Tibial nerve (tissue), 4 donors: ENCODE measurements at regions not wholly inside any gene's neighbourhood (a gene's known extent, or its start where the extent isn't known, plus 50 kb on each side); places are given as distances from the start of the nearest gene placed in this dataset.

Experiments
- DNase-seq, 2 donors: peaks; one replicate each; pipeline ENCODE4 v3.0.0-alpha.2; 2019; ENCODE audit warnings: low spot score in 2 of 2
- H3K27ac ChIP-seq, 4 donors: fragments of 200-600 bp; sonication (generic) in 3 of 4; one replicate each; pipeline ENCODE4 v1.5.1; 2017 to 2019; ENCODE audit warnings: mild to moderate bottlenecking in 1 of 4
- H3K27me3 ChIP-seq, 2 donors: fragments of 200-600 bp; sonication (generic) in 1 of 2; one replicate each; pipeline versions ENCODE4 v1.5.1 to v1.6.0; 2017 to 2019
- H3K36me3 ChIP-seq, 3 donors: fragments of 200-600 bp; sonication (generic); one replicate each; pipeline ENCODE4 v1.5.1; 2018 to 2019
- H3K4me1 ChIP-seq, 4 donors: fragments of 200-600 bp; sonication (generic) in 3 of 4; one replicate each; pipeline ENCODE4 v1.5.1; 2017 to 2019
- H3K4me3 ChIP-seq, 4 donors: fragments of 200-600 bp; sonication (generic) in 3 of 4; one replicate each; pipeline ENCODE4 v1.5.1; 2017 to 2019; ENCODE audit warnings: mild to moderate bottlenecking in 1 of 4, moderate library complexity in 1 of 4
- H3K9me3 ChIP-seq, 4 donors: fragments of 200-600 bp; sonication (generic) in 3 of 4; one replicate each; pipeline ENCODE4 v1.5.1; 2017 to 2019
- CTCF ChIP-seq, 5 experiments: fragments of 200-600 bp in 3 of 5; fragments of 450-650 bp in 2 of 5; sonication (generic) in 3 of 5; IDR thresholded peaks; one replicate each; pipeline ENCODE4 v1.5.1; 2016 to 2019; ENCODE audit warnings: antibody characterized with exemption in 5 of 5, mild to moderate bottlenecking in 3 of 5, moderate library complexity in 2 of 5
- EP300 ChIP-seq, 2 donors: sonication (generic); formaldehyde crosslinking; IDR thresholded peaks; one replicate each; pipeline ENCODE4 v1.6.1; 2017; ENCODE audit warnings: antibody characterized with exemption in 2 of 2, mild to moderate bottlenecking in 1 of 2
- POLR2A ChIP-seq, 2 donors: fragments of 450-650 bp; IDR thresholded peaks; one replicate each; pipeline ENCODE4 v1.6.1; 2017; ENCODE audit warnings: antibody characterized with exemption in 2 of 2, mild to moderate bottlenecking in 2 of 2, moderate library complexity in 2 of 2
- WGBS, 2 donors: methylation state at CpG; one replicate each; pipeline ENCODE4 v1.1.5; 2018; 5-methylcytosine and 5-hydroxymethylcytosine counted together

DNA sequence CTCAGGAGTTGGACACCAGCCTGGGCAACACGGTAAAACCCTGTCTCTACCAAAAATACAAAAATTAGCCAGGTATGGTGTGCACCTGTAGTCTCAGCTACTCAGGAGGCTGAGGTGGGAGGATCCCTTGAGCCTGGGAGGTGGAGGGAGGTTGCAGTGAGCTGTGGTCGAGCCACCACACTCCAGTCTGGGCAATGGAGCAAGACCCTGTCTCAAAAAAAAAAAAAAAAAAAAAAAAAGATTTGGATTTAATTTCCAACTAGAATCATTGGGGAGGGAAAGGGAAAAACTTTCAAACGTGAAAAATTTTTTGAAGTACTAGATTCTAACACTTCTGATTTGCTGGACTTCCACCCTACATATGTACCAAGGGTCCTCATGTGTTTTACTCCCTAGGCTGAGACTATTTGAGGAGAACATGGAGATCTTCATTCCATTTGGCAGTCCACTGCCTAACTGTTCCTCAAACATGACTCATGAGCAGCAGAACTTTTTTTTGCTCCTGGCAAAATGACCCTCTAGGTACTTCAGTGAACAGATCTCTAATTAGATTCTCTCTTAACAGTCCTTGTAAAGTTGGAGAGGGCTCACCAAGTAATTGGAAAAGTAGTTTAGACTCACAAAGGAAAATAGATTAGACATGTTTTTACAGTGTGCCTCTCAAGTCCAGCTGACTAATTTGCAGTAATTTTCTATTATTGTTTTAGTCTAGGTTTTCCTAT lies 267.6 kb downstream of the METTL4 start:
- peaks cover 0 to 3% (median 0%) of the 10 kb centered on the region in 4 donors for H3K4me1 ChIP-seq
- WGBS, 2 donors, result 83 to 88% methylated on average over 3 of the region's 3 CpGs
- TF ChIP-seq EP300 (IDR thresholded peaks at IDR 0.05), result no peak
- TF ChIP-seq POLR2A (IDR thresholded peaks at IDR 0.05), result no peak
- TF ChIP-seq CTCF (IDR thresholded peaks at IDR 0.05), result no peak

DNA sequence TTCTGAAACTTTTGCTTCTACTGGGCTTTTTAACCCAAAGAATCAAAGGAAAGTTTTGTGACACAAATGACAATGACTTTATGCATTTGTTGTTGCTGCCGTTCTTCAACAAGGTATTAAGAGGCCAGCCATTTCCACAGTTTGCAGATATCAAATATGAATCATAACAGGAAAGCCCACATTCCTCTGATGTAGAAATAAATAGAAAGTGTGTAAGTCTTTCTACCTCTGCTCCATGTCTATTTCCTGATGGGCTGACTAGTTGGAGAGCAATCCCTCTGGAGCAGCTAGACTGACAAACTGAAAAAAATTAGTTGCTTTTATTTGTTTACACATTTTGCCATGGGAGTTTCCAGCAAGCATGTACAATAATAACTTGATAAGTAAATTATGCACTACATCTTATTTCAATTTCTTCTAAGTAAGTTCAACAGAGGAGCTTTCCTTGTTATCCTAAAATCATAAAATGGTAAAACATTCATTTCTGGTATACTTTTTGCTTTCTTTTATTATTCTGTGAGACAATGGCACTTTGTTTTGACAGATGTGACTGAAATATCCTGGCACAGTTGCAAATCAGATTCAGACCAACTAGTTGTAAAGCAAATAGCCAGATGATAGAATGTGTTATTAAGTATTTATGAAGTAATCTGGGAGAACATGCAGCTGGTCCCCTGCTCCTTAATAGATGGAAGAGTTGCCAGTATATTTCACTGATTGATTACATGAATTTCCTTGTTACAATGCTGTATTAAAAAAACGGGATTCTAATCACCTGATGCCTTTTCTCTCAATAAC lies 266.7 kb downstream of the METTL4 start:
- no peak for DNase-seq
- H3K27me3 ChIP-seq, result no peaks in the 10 kb centered on the region
- H3K9me3 ChIP-seq, result no peaks in the 10 kb centered on the region
- H3K36me3 ChIP-seq, result no peaks in the 10 kb centered on the region
- H3K4me3 ChIP-seq, result no peak overlapping the region
- TF ChIP-seq CTCF (IDR thresholded peaks at IDR 0.05) (no peak), POLR2A (IDR thresholded peaks at IDR 0.05) (no peak), EP300 (IDR thresholded peaks at IDR 0.05) (no peak)
- no peak overlapping the region for H3K27ac ChIP-seq
- peaks cover 0 to 3% (median 0%) of the 10 kb centered on the region in 4 donors for H3K4me1 ChIP-seq
- 27 to 33% methylated on average over 2 of the region's 2 CpGs for WGBS, 2 donors

More for the DNA sequence above, 267.6 kb downstream of the METTL4 start:
- no peaks in the 10 kb centered on the region for H3K27me3 ChIP-seq
- no peak overlapping the region for H3K27ac ChIP-seq
- H3K9me3 ChIP-seq, result no peaks in the 10 kb centered on the region
- H3K4me3 ChIP-seq, result no peak overlapping the region
- no peak for DNase-seq
- H3K36me3 ChIP-seq, result no peaks in the 10 kb centered on the region

- DNase-seq, result no peak
- Histone ChIP-seq H3K27ac (no peak overlapping the region), H3K27me3 (no peaks in the 10 kb centered on the region), H3K9me3 (no peaks in the 10 kb centered on the region), H3K36me3 (no peaks in the 10 kb centered on the region), H3K4me1 (peaks cover 0 to 3% (median 0%) of the 10 kb centered on the region in 4 donors), H3K4me3 (no peak overlapping the region)
- TF ChIP-seq EP300 (IDR thresholded peaks at IDR 0.05), result no peak
- no peak for TF ChIP-seq POLR2A (IDR thresholded peaks at IDR 0.05)
- TF ChIP-seq CTCF (IDR thresholded peaks at IDR 0.05), result no peak
These were observed 264.7 kb downstream of the METTL4 start for GRCh38 chr18:2306606-2307005.

DNA sequence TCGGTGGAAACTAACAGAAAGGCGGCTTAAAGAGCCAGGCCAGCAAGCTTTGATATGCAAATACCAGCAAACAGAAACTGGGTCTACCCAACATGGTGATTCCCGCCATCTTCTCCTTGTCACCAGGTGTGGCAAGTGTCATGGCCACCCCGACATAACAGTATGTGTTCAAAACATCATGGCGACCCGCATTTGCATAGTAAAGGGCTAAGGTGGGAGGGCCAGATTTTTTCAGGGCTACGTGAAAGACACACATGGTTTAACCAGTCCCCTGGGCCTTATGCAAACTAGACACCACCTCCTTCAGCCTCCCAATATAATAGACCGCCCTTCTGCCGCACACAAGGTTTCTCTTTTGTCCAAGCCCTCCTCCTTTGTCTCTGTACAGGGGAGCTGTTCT lies 260.4 kb downstream of the METTL4 start:
- no peak for TF ChIP-seq POLR2A (IDR thresholded peaks at IDR 0.05)
- no peak for TF ChIP-seq CTCF (IDR thresholded peaks at IDR 0.05)
- TF ChIP-seq EP300 (IDR thresholded peaks at IDR 0.05), result no peak
- WGBS, 2 donors, result 90 to 92% methylated on average over 9 of the region's 9 CpGs
- H3K4me1 ChIP-seq, result no peaks in the 10 kb centered on the region

GRCh38 chr18:2312440-2312839 lies 258.9 kb downstream of the METTL4 start:
- H3K4me3 ChIP-seq, result no peak overlapping the region
- WGBS, 2 donors, result 74 to 78% methylated on average over 4 of the region's 4 CpGs
- H3K27me3 ChIP-seq, result no peaks in the 10 kb centered on the region

More for the DNA sequence above, 260.4 kb downstream of the METTL4 start:
- no peak overlapping the region for H3K27ac ChIP-seq
- no peaks in the 10 kb centered on the region for H3K36me3 ChIP-seq
- DNase-seq, result no peak
- no peaks in the 10 kb centered on the region for H3K9me3 ChIP-seq
- no peaks in the 10 kb centered on the region for H3K27me3 ChIP-seq
- H3K4me3 ChIP-seq, result no peak overlapping the region

More at GRCh38 chr18:2312440-2312839, 258.9 kb downstream of the METTL4 start:
- DNase-seq, result no peak
- H3K27ac ChIP-seq, result no peak overlapping the region
- TF ChIP-seq POLR2A (IDR thresholded peaks at IDR 0.05) (no peak), EP300 (IDR thresholded peaks at IDR 0.05) (no peak), CTCF (IDR thresholded peaks at IDR 0.05) (no peak)
- H3K4me1 ChIP-seq, result no peaks in the 10 kb centered on the region
- H3K36me3 ChIP-seq, result no peaks in the 10 kb centered on the region
- no peaks in the 10 kb centered on the region for H3K9me3 ChIP-seq
